ENCODE measurements at regions not wholly inside any gene's neighbourhood (a gene's known extent, or its start where the extent isn't known, plus 50 kb on each side); places are given as distances from the start of the nearest gene placed in this dataset.

DNA sequence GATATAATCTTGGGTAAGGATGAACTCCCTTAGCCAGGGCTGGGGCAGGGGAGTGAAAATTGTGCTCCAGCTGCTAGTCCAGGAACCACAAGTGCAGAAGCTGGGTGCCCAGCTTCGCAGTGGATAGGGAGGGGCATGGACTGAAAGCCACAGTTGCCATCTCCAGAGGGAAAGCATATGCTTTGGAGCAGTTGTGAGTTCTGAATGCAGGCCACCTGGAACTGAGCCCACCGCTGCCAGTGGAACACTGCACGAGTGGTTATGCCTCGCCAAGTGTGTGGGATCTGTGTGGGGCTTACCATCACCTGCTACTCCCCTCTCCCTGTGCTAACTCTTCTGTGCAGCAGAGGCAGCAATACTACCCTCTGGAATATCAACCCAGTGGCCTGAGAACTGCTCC lies 158.4 kb upstream of the DPT start:
- ATAC-seq (no peak), DNase-seq (ENCODE audit: low spot score) (no peak)
- Mint-ChIP-seq H3K4me3 (no peak overlapping the region), H3K4me1 (no peaks in the 10 kb centered on the region), H3K27me3 (ENCODE audit: low read depth) (no peaks in the 10 kb centered on the region), H3K9me3 (peaks cover 11% of the 10 kb centered on the region; the same call in 1 of the 2 replicates), H3K27ac (no peak overlapping the region), H3K36me3 (peaks cover 6% of the 10 kb centered on the region; the same call in 1 of the 2 replicates)
- TF ChIP-seq TCF7 (CRISPR knock-in tag; IDR thresholded peaks at IDR 0.05; ENCODE audit: low read depth) (no peak), PREB (CRISPR knock-in tag; IDR thresholded peaks at IDR 0.05; ENCODE audit: borderline replicate concordance) (no peak), ZNF512 (CRISPR knock-in tag; IDR thresholded peaks at IDR 0.05; ENCODE audit: borderline replicate concordance) (no peak), JAZF1 (CRISPR knock-in tag; IDR thresholded peaks at IDR 0.05) (no peak), ATF2 (CRISPR knock-in tag; IDR thresholded peaks at IDR 0.05; ENCODE audit: borderline replicate concordance, low read depth) (no peak), SMAD4 (CRISPR knock-in tag; IDR thresholded peaks at IDR 0.05) (no peak), HMGXB4 (CRISPR knock-in tag; IDR thresholded peaks at IDR 0.05) (no peak), USF1 (CRISPR knock-in tag; IDR thresholded peaks at IDR 0.05) (no peak), PRRX2 (CRISPR knock-in tag; IDR thresholded peaks at IDR 0.05) (no peak), TEAD4 (CRISPR knock-in tag; IDR thresholded peaks at IDR 0.05) (no peak), NFATC4 (CRISPR knock-in tag; IDR thresholded peaks at IDR 0.05) (no peak), FOXJ3 (CRISPR knock-in tag; IDR thresholded peaks at IDR 0.05; ENCODE audit: borderline replicate concordance) (no peak), MYBL2 (CRISPR knock-in tag; IDR thresholded peaks at IDR 0.05) (no peak)
- TF ChIP-seq, protein P1, sequence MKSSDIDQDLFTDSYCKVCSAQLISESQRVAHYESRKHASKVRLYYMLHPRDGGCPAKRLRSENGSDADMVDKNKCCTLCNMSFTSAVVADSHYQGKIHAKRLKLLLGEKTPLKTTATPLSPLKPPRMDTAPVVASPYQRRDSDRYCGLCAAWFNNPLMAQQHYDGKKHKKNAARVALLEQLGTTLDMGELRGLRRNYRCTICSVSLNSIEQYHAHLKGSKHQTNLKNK (CRISPR knock-in tag; IDR thresholded peaks at IDR 0.05): no peak
- TF ChIP-seq, protein P2, sequence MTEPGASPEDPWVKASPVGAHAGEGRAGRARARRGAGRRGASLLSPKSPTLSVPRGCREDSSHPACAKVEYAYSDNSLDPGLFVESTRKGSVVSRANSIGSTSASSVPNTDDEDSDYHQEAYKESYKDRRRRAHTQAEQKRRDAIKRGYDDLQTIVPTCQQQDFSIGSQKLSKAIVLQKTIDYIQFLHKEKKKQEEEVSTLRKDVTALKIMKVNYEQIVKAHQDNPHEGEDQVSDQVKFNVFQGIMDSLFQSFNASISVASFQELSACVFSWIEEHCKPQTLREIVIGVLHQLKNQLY (CRISPR knock-in tag; IDR thresholded peaks at IDR 0.05): no peak
- TF ChIP-seq, protein P3, sequence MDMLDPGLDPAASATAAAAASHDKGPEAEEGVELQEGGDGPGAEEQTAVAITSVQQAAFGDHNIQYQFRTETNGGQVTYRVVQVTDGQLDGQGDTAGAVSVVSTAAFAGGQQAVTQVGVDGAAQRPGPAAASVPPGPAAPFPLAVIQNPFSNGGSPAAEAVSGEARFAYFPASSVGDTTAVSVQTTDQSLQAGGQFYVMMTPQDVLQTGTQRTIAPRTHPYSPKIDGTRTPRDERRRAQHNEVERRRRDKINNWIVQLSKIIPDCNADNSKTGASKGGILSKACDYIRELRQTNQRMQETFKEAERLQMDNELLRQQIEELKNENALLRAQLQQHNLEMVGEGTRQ (CRISPR knock-in tag; IDR thresholded peaks at IDR 0.05): no peak
- TF ChIP-seq, protein P4, sequence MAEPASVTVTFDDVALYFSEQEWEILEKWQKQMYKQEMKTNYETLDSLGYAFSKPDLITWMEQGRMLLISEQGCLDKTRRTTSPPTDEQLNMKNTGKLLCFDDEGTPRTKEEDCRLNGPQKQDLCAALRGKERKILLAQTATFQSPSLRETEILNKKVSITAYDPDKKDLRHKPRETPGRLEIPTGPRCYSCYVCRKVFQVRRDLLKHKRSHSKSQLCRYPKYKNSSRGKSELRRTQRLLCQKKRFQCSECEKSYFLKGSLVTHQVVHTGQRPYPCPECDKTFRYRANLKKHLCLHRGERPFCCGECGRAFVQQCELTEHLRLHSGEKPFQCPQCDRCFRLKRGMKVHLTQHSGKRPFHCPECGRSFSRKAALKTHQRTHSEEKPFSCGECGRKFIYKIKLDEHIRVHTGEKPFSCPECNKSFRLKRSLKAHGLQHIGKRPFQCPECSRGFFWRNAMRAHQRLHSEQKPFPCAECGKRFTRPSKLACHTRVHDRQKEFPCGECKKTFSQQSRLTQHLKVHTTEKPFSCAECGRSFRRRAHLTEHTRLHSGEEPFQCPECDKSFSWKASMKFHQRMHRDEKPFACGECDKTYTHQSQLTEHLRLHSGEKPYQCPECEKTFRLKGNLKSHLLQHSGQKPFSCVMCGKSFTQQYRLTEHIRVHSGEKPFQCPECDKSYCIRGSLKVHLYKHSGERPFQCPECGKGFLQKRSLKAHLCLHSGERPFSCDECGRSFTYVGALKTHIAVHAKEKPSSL (CRISPR knock-in tag; conservative IDR thresholded peaks at IDR 0.05): no peak
- POLR2A ChIA-PET: no interaction called here
- CTCF ChIA-PET: no interaction called here
